Mucosa of rectum (tissue), 2 donors: ENCODE measurements at regions not wholly inside any gene's neighbourhood (a gene's known extent, or its start where the extent isn't known, plus 50 kb on each side); places are given as distances from the start of the nearest gene placed in this dataset.

Experiments used
- H3K27ac ChIP-seq, 2 donors: one replicate each; pipeline ENCODE4 v1.7.0; 2013; ENCODE audit warnings: inconsistent platforms in 2 of 2, low read depth in 2 of 2, low read length in 2 of 2
- H3K27me3 ChIP-seq, 2 donors: one replicate each; pipeline ENCODE4 v1.7.0; 2013; ENCODE audit warnings: low read length in 2 of 2; ENCODE audit not compliant: control insufficient read depth in 2 of 2, insufficient read depth in 2 of 2
- H3K36me3 ChIP-seq, 2 donors: one replicate each; pipeline ENCODE4 v1.7.0; 2013; ENCODE audit warnings: low read length in 2 of 2; ENCODE audit not compliant: control insufficient read depth in 2 of 2, insufficient read depth in 2 of 2
- H3K4me1 ChIP-seq, 2 donors: one replicate each; pipeline ENCODE4 v1.7.0; 2013; ENCODE audit warnings: low read length in 2 of 2, mild to moderate bottlenecking in 1 of 2; ENCODE audit not compliant: control insufficient read depth in 2 of 2, insufficient read depth in 2 of 2
- H3K4me3 ChIP-seq, 2 donors: one replicate each; pipeline ENCODE4 v1.7.0; 2013; ENCODE audit warnings: low read length in 2 of 2
- H3K9ac ChIP-seq, 2 donors: one replicate each; pipeline ENCODE4 v1.7.0; 2013; ENCODE audit warnings: low read length in 2 of 2, low read depth in 1 of 2, mild to moderate bottlenecking in 1 of 2
- H3K9me3 ChIP-seq, 2 donors: one replicate each; pipeline ENCODE4 v1.7.0; 2013; ENCODE audit warnings: low read length in 2 of 2; ENCODE audit not compliant: control insufficient read depth in 2 of 2
- donor health status: healthy.
- donor health status: Normal muscosa, but diverticular disease.

- no peak overlapping the region for H3K9ac ChIP-seq
- H3K27me3 ChIP-seq = no peaks in the 10 kb centered on the region
- no peaks in the 10 kb centered on the region for H3K36me3 ChIP-seq
- H3K4me3 ChIP-seq = no peak overlapping the region
- H3K27ac ChIP-seq = no peak overlapping the region
- no peaks in the 10 kb centered on the region for H3K4me1 ChIP-seq
- no peaks in the 10 kb centered on the region for H3K9me3 ChIP-seq
These were observed 779.8 kb upstream of the NR2F2 start for GRCh38 chr15:95550702-95551101.

- no peaks in the 10 kb centered on the region for H3K27me3 ChIP-seq
- H3K36me3 ChIP-seq = no peaks in the 10 kb centered on the region
- H3K27ac ChIP-seq = no peak overlapping the region
- no peak overlapping the region for H3K4me3 ChIP-seq
- H3K9ac ChIP-seq = no peak overlapping the region
- H3K4me1 ChIP-seq = no peaks in the 10 kb centered on the region
- H3K9me3 ChIP-seq = no peaks in the 10 kb centered on the region
These were observed 774.3 kb upstream of the NR2F2 start for GRCh38 chr15:95556225-95556624.

GRCh38 chr15:95556866-95557225 lies 773.7 kb upstream of the NR2F2 start:
- no peaks in the 10 kb centered on the region for H3K36me3 ChIP-seq
- H3K4me3 ChIP-seq = no peak overlapping the region
- no peak overlapping the region for H3K9ac ChIP-seq
- no peaks in the 10 kb centered on the region for H3K9me3 ChIP-seq
- no peaks in the 10 kb centered on the region for H3K27me3 ChIP-seq
- no peak overlapping the region for H3K27ac ChIP-seq
- H3K4me1 ChIP-seq = no peaks in the 10 kb centered on the region

DNA sequence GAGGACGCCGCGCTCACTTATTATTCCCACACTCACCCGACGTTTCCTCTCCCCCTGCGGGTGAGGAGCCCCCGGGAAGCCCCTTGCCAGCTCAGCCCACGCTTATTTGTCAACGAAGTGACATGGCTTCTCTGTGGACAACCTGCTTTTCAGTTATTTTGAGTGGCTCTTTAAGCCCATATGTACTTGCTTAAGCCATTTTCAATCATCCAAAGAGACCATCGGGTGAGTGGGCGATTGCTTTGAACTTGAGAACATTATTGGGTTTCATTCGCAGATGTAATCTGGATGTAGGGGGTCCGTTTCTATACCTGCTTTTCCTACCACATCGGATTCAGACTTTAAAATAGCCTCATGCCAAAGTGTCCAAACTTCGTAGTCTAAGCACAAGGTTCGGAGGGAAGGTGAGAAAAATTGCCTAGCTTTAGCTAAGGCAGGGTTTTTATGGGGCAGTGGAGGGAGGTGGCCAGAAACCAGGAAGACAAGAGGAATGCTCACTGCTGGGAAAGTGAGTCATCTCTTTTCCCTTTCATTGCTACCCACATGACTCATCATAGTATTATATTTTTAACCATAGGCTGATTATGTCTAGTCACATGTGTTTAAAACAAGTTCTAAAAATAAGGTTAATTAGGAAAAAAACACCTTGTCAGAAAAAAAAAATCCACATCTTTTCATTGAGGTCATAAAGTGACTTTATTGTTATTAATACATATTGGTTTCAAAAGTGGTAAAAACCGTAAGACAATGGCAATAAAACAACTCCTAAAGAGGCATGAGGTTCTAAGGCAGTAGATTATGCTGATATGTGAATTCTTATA lies 773.1 kb upstream of the NR2F2 start:
- H3K36me3 ChIP-seq = no peaks in the 10 kb centered on the region
- no peak overlapping the region for H3K9ac ChIP-seq
- H3K4me1 ChIP-seq = no peaks in the 10 kb centered on the region
- no peaks in the 10 kb centered on the region for H3K9me3 ChIP-seq
- no peak overlapping the region for H3K27ac ChIP-seq
- H3K4me3 ChIP-seq = no peak overlapping the region
- H3K27me3 ChIP-seq = no peaks in the 10 kb centered on the region

DNA sequence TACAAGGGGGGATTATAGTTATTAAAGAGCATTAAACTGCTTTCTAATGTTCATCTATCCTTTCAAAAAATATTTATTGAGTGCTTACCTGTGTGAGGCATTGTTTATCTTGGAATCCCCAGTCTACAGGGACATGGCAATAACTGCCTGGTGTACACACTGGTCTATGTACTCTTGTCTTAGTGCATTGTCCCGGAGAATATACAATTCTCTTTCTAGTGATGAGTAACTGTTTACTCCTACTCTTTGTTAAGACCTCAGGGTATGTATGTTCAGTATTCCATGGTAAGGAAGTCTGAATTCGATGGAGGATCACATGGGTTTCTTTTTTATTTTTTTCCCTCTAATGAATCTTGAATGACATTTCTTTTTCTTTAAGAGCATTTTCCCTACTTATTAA lies 772.4 kb upstream of the NR2F2 start:
- Histone ChIP-seq H3K36me3 (no peaks in the 10 kb centered on the region), H3K27me3 (no peaks in the 10 kb centered on the region), H3K9ac (no peak overlapping the region), H3K4me1 (no peaks in the 10 kb centered on the region), H3K4me3 (no peak overlapping the region), H3K27ac (no peak overlapping the region), H3K9me3 (no peaks in the 10 kb centered on the region)

DNA sequence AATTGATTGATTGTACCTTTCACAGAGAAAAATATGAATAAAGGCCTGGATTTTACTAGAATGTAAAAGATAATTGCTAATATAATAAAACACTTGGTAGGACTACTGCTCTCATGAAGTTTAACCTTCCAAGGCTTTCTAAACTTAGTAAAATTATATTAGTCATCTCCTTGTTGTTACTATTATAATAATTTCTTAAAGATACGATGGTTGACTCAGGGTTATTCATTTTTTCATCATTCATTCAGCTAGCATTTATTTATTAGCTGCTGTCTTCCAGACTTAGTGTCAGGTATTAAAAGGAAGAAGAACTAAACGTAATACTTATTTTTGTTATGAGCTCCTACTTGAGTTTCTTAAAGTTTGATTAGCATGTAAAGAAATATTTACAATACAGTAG lies 771.6 kb upstream of the NR2F2 start:
- Histone ChIP-seq H3K27ac (no peak overlapping the region), H3K9ac (no peak overlapping the region), H3K27me3 (no peaks in the 10 kb centered on the region), H3K36me3 (no peaks in the 10 kb centered on the region), H3K9me3 (peaks cover 0 to 4% of the 10 kb centered on the region in 2 donors), H3K4me1 (no peaks in the 10 kb centered on the region), H3K4me3 (no peak overlapping the region)

DNA sequence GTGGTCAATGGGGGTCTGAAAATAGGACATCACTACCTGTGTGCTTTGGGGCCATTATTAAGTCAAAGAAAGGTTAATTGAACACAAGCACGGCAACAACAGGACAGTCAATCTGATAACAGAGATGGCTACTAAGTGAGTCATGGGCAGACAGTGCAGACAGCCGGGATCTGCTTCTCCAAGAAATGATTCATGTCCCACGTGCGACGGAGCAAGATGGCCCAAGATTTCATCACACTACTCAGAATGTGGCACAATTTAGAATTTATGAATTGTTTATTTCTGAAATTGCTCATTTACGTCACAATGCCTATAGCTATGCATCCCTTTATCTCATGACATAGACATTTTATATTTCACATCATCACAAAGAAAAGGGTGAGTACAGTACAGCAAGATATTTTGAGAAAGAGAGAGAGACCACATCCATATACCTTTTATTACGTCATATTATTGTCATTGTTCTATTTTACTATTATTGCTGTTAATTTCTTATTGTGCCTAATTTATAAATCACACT lies 770.6 kb upstream of the NR2F2 start:
- no peak overlapping the region for H3K9ac ChIP-seq
- H3K27me3 ChIP-seq = no peaks in the 10 kb centered on the region
- peaks cover 0 to 4% of the 10 kb centered on the region in 2 donors for H3K9me3 ChIP-seq
- no peaks in the 10 kb centered on the region for H3K36me3 ChIP-seq
- H3K4me1 ChIP-seq = no peaks in the 10 kb centered on the region
- H3K4me3 ChIP-seq = no peak overlapping the region
- H3K27ac ChIP-seq = no peak overlapping the region

- H3K36me3 ChIP-seq = no peaks in the 10 kb centered on the region
- no peaks in the 10 kb centered on the region for H3K4me1 ChIP-seq
- peaks cover 0 to 4% of the 10 kb centered on the region in 2 donors for H3K9me3 ChIP-seq
These were observed 769.0 kb upstream of the NR2F2 start for GRCh38 chr15:95561463-95561862.

DNA sequence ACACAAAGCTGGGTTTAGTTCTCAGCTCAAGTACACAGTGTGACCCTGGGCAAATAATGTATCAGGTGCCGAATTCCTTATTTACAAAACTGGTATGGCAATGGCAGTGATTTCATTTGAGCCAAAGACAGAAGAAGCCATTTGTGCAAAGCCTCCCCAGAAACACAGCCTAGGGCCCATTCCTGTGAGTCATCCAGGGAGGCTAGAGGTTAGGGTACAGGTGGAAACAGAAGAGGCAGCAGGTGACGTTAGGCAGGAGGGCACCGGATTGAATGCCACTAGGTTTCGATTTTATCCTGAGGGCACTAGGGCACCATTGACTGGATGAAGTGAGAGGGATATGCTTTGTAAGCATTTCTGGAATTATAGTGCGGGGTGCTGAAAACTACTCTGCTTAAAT lies 766.9 kb upstream of the NR2F2 start:
- Histone ChIP-seq H3K9me3 (peaks cover 0 to 4% of the 10 kb centered on the region in 2 donors), H3K4me1 (no peaks in the 10 kb centered on the region), H3K36me3 (no peaks in the 10 kb centered on the region), H3K27me3 (no peaks in the 10 kb centered on the region), H3K4me3 (no peak overlapping the region), H3K27ac (no peak overlapping the region), H3K9ac (no peak overlapping the region)

More at GRCh38 chr15:95561463-95561862, 769.0 kb upstream of the NR2F2 start:
- Histone ChIP-seq H3K9ac (no peak overlapping the region), H3K4me3 (no peak overlapping the region), H3K27me3 (no peaks in the 10 kb centered on the region), H3K27ac (no peak overlapping the region)

GRCh38 chr15:95565016-95565600 lies 765.4 kb upstream of the NR2F2 start:
- Histone ChIP-seq H3K36me3 (no peaks in the 10 kb centered on the region), H3K9me3 (peaks cover 0 to 4% of the 10 kb centered on the region in 2 donors), H3K27ac (no peak overlapping the region), H3K27me3 (no peaks in the 10 kb centered on the region), H3K4me3 (no peak overlapping the region), H3K9ac (no peak overlapping the region), H3K4me1 (no peaks in the 10 kb centered on the region)
